ENCODE measurements at regions not wholly inside any gene's neighbourhood (a gene's known extent, or its start where the extent isn't known, plus 50 kb on each side); places are given as distances from the start of the nearest gene placed in this dataset.

- no peak for TF ChIP-seq CEBPB (IDR thresholded peaks at IDR 0.05)
- no peak for TF ChIP-seq KDM1A (IDR thresholded peaks at IDR 0.05; ENCODE audit: low read depth)
- TF ChIP-seq RCOR1 (IDR thresholded peaks at IDR 0.05; ENCODE audit: low read depth, low read length): no peak
- TF ChIP-seq BHLHE40 (IDR thresholded peaks at IDR 0.05; ENCODE audit: low read depth, low read length): no peak
- TF ChIP-seq PBX3 (IDR thresholded peaks at IDR 0.05): no peak
- TF ChIP-seq MYC (IDR thresholded peaks at IDR 0.05; ENCODE audit: borderline replicate concordance, low read length): no peak
- no peak for TF ChIP-seq SMC3 (IDR thresholded peaks at IDR 0.05)
- TF ChIP-seq RAD21 (conservative IDR thresholded peaks at IDR 0.05 in 1 of 2, IDR thresholded peaks at IDR 0.05 in 1 of 2): no peak
- TF ChIP-seq CTCF (IDR thresholded peaks at IDR 0.05): no peak
- no peak for TF ChIP-seq REST (IDR thresholded peaks at IDR 0.05)
- no peak for TF ChIP-seq ZFP36 (IDR thresholded peaks at IDR 0.05; ENCODE audit: borderline replicate concordance, partially characterized antibody)
- TF ChIP-seq POLR2A (IDR thresholded peaks at IDR 0.05; ENCODE audit: low read length): no peak
- TF ChIP-seq USF2 (IDR thresholded peaks at IDR 0.05): no peak
Measured at GRCh38 chr18:56124186-56124585, 514.2 kb downstream of the TXNL1 start.
